ENCODE measurements at regions not wholly inside any gene's neighbourhood (a gene's known extent, or its start where the extent isn't known, plus 50 kb on each side); places are given as distances from the start of the nearest gene placed in this dataset.

GRCh38 chr10:64079341-64079740 lies 558.1 kb downstream of the REEP3 start:
- no peak for ATAC-seq
- TF ChIP-seq CSRNP3 (CRISPR knock-in tag; IDR thresholded peaks at IDR 0.05) (no peak), GLIS3 (CRISPR knock-in tag; IDR thresholded peaks at IDR 0.05) (no peak), TCF4 (CRISPR knock-in tag; IDR thresholded peaks at IDR 0.05; ENCODE audit: borderline replicate concordance) (no peak), ZC3H10 (CRISPR knock-in tag; IDR thresholded peaks at IDR 0.05) (no peak), ZFP30 (CRISPR knock-in tag; IDR thresholded peaks at IDR 0.05) (no peak), CSDC2 (CRISPR knock-in tag; IDR thresholded peaks at IDR 0.05) (no peak), ISL1 (CRISPR knock-in tag; IDR thresholded peaks at IDR 0.05) (no peak), ESRRG (CRISPR knock-in tag; IDR thresholded peaks at IDR 0.05) (no peak), ZNF565 (CRISPR knock-in tag; conservative IDR thresholded peaks at IDR 0.05; ENCODE audit: low read depth) (no peak), ZNF70 (CRISPR knock-in tag; IDR thresholded peaks at IDR 0.05) (no peak), PPARA (CRISPR knock-in tag; IDR thresholded peaks at IDR 0.05; ENCODE audit: borderline replicate concordance) (no peak), POU6F1 (CRISPR knock-in tag; IDR thresholded peaks at IDR 0.05; ENCODE audit: borderline replicate concordance, low read depth) (no peak), SNAI2 (CRISPR knock-in tag; IDR thresholded peaks at IDR 0.05) (no peak), OSR1 (CRISPR knock-in tag; IDR thresholded peaks at IDR 0.05) (no peak), CREB5 (CRISPR knock-in tag; IDR thresholded peaks at IDR 0.05; ENCODE audit: low read depth) (no peak), TOX (CRISPR knock-in tag; IDR thresholded peaks at IDR 0.05; ENCODE audit: borderline replicate concordance) (no peak), RARB (CRISPR knock-in tag; IDR thresholded peaks at IDR 0.05) (no peak)

GRCh38 chr10:64080071-64080470 lies 558.9 kb downstream of the REEP3 start:
- TF ChIP-seq ZNF70 (CRISPR knock-in tag; IDR thresholded peaks at IDR 0.05) (no peak), RARB (CRISPR knock-in tag; IDR thresholded peaks at IDR 0.05) (no peak), OSR1 (CRISPR knock-in tag; IDR thresholded peaks at IDR 0.05) (no peak), CREB5 (CRISPR knock-in tag; IDR thresholded peaks at IDR 0.05; ENCODE audit: low read depth) (no peak), TCF4 (CRISPR knock-in tag; IDR thresholded peaks at IDR 0.05; ENCODE audit: borderline replicate concordance) (no peak), ESRRG (CRISPR knock-in tag; IDR thresholded peaks at IDR 0.05) (no peak), SNAI2 (CRISPR knock-in tag; IDR thresholded peaks at IDR 0.05) (no peak), CSDC2 (CRISPR knock-in tag; IDR thresholded peaks at IDR 0.05) (no peak), ISL1 (CRISPR knock-in tag; IDR thresholded peaks at IDR 0.05) (no peak), ZNF565 (CRISPR knock-in tag; conservative IDR thresholded peaks at IDR 0.05; ENCODE audit: low read depth) (no peak), BACH2 (CRISPR knock-in tag; IDR thresholded peaks at IDR 0.05; ENCODE audit: borderline replicate concordance) (no peak), TOX (CRISPR knock-in tag; IDR thresholded peaks at IDR 0.05; ENCODE audit: borderline replicate concordance) (no peak), ZC3H10 (CRISPR knock-in tag; IDR thresholded peaks at IDR 0.05) (no peak), CSRNP3 (CRISPR knock-in tag; IDR thresholded peaks at IDR 0.05) (no peak), ZFP30 (CRISPR knock-in tag; IDR thresholded peaks at IDR 0.05) (no peak), ARNTL (CRISPR knock-in tag; IDR thresholded peaks at IDR 0.05; ENCODE audit: borderline replicate concordance, low read depth) (no peak)
- ATAC-seq: no peak

GRCh38 chr10:64081947-64082482 lies 560.8 kb downstream of the REEP3 start:
- no peak for ATAC-seq
- TF ChIP-seq CSDC2 (CRISPR knock-in tag; IDR thresholded peaks at IDR 0.05) (no peak), ZNF70 (CRISPR knock-in tag; IDR thresholded peaks at IDR 0.05) (no peak), BACH2 (CRISPR knock-in tag; IDR thresholded peaks at IDR 0.05; ENCODE audit: borderline replicate concordance) (no peak), PPARA (CRISPR knock-in tag; IDR thresholded peaks at IDR 0.05; ENCODE audit: borderline replicate concordance) (no peak), POU6F1 (CRISPR knock-in tag; IDR thresholded peaks at IDR 0.05; ENCODE audit: borderline replicate concordance, low read depth) (no peak), GLIS3 (CRISPR knock-in tag; IDR thresholded peaks at IDR 0.05) (no peak), TOX (CRISPR knock-in tag; IDR thresholded peaks at IDR 0.05; ENCODE audit: borderline replicate concordance) (no peak), OSR1 (CRISPR knock-in tag; IDR thresholded peaks at IDR 0.05) (no peak), CSRNP3 (CRISPR knock-in tag; IDR thresholded peaks at IDR 0.05) (no peak), RARB (CRISPR knock-in tag; IDR thresholded peaks at IDR 0.05) (no peak)
